ES-I3 (cell line): ENCODE measurements at regions not wholly inside any gene's neighbourhood (a gene's known extent, or its start where the extent isn't known, plus 50 kb on each side); places are given as distances from the start of the nearest gene placed in this dataset.

ENCODE experiments used
- H3K36me3 ChIP-seq: 2 replicates; pipeline ENCODE4 v1.6.1; 2013; ENCODE audit warnings: mild to moderate bottlenecking, low read length, control low read depth, moderate library complexity; ENCODE audit not compliant: insufficient read depth
- H3K4me1 ChIP-seq: 2 replicates; pipeline ENCODE4 v1.6.1; 2013; ENCODE audit warnings: mild to moderate bottlenecking, control low read depth, low read length; ENCODE audit not compliant: insufficient read depth
- H3K9ac ChIP-seq: 2 replicates; pipeline ENCODE4 v1.6.1; 2013; ENCODE audit warnings: low read depth, mild to moderate bottlenecking, low read length, moderate library complexity
- H3K9me3 ChIP-seq: 2 replicates; pipeline ENCODE4 v1.6.1; 2013; ENCODE audit warnings: mild to moderate bottlenecking, low read length, moderate library complexity; ENCODE audit not compliant: control insufficient read depth, insufficient read depth

DNA sequence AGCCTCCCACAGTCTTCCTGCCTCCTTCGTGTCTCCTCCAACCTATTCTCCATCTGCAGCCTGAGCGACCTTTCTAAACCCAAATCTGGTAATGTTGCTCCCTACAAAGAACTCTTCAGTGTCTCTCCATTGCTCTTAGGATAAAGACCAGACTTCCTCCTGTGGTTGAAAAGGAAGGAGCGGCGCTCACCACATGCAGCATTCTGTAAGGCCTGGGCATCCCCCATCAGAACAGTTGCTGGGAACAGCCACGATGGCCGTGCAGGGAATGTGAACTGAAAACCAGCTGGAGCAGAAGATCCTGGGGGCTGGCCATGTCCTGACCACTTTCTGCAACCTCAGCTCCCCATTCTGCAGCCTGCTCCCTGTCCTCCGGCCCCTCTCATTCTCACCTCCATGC, 237.8 kb upstream of the ZMIZ1 start:
- peaks cover 2% of the 10 kb centered on the region; the same call in 1 of the 2 replicates for H3K9me3 ChIP-seq
- H3K36me3 ChIP-seq: no peaks in the 10 kb centered on the region
- no peak overlapping the region for H3K9ac ChIP-seq
- no peaks in the 10 kb centered on the region; the same call in 1 of the 2 replicates for H3K4me1 ChIP-seq

DNA sequence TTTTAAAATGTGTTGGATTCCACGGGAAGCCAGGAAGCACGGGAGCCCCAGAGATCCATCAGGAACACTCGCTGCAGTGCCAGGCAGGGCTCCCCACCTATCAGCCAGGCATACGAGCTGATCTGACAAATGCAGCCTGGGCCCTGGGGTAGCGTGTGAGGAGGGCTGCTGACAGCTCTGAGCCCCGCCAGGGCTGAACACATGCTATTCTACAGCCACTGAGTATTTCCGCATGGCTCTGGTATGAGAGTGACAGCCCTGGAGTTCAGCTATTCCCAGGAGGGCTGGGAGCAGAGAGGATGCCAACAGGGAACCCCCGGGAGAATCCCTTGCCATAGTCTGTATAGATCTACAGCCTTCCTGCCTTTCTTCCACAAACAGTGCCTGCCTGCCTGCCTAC, 237.3 kb upstream of the ZMIZ1 start:
- Histone ChIP-seq H3K4me1 (no peaks in the 10 kb centered on the region; the same call in 1 of the 2 replicates), H3K9me3 (peaks cover 2% of the 10 kb centered on the region; the same call in 1 of the 2 replicates), H3K9ac (no peak overlapping the region), H3K36me3 (no peaks in the 10 kb centered on the region)

DNA sequence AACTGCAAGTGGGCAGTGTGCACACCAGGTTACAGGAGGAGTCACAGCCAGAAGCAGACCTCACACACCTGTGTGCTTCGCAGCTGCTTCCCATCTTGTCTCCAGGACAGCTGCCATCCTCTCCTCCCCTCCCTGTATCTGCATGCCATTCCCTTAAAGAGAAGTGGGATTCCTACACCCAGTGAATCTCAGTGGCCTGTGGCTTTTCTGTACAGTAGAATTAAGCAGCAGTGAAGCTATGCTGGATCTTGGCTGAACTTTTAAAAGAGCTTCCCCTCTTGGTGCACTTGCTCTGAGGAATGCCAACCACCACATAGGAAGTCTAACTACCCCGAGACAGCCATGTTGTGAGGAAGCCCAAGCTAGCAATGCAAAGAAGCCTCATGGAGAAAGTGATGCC, 236.5 kb upstream of the ZMIZ1 start:
- Histone ChIP-seq H3K9ac (no peak overlapping the region), H3K4me1 (no peaks in the 10 kb centered on the region; the same call in 1 of the 2 replicates), H3K9me3 (peaks cover 2% of the 10 kb centered on the region; the same call in 1 of the 2 replicates), H3K36me3 (no peaks in the 10 kb centered on the region)

DNA sequence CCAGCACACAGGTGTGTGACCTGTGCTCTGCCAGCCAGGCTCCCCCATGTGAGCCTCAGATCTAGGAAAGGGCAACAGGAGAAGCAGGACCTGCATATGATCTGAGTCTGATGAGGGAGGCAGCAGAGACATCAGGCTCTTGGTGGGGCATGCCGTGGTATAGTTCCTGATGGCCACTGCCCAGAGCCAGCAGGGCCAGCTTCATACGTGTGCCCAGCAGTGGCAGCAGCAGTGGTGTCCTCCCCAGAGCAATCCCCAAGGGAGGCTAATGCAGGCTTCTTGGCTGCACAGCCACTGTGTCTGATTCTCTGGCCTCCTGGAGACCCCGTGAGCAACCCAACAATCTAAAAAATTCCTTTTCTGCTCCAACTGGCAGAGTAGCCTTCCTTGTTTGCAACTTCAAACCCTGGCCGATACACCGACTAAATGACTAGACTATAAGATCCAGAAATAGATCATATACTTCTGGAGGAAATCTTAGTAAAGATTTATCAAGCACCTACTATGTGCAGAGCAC, 230.6 kb upstream of the ZMIZ1 start:
- Histone ChIP-seq H3K9ac (no peak overlapping the region), H3K4me1 (no peaks in the 10 kb centered on the region), H3K36me3 (no peaks in the 10 kb centered on the region), H3K9me3 (peaks cover 3% of the 10 kb centered on the region; the same call in 1 of the 2 replicates)

- Histone ChIP-seq H3K9me3 (peaks cover 3% of the 10 kb centered on the region; the same call in 1 of the 2 replicates), H3K9ac (no peak overlapping the region), H3K4me1 (no peaks in the 10 kb centered on the region), H3K36me3 (no peaks in the 10 kb centered on the region)
Observed at GRCh38 chr10:78843495-78843894, 225.3 kb upstream of the ZMIZ1 start.

GRCh38 chr10:78844960-78845607, 223.7 kb upstream of the ZMIZ1 start:
- Histone ChIP-seq H3K9ac (no peak overlapping the region), H3K4me1 (no peaks in the 10 kb centered on the region), H3K36me3 (no peaks in the 10 kb centered on the region), H3K9me3 (peaks cover 3% of the 10 kb centered on the region; the same call in 1 of the 2 replicates)

DNA sequence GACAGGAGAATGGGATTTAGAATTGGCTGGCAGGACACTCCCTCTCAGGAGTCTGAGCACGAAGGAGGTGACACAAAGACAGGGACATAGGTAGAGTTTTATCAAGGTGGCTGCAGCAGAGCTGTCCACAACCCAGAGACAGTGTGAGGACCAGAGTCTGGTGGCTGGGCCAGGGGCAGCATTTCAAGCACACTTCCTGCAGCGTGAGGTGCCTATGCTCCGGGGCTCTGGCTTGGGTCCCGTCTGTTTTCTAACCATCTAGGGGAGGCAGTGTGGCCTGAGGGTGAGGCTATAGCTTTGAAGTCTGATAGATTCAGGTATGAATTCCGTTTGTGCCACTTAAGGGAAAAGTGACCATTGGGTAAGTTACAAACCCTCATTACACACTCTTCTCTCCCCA, 222.7 kb upstream of the ZMIZ1 start:
- no peaks in the 10 kb centered on the region for H3K36me3 ChIP-seq
- no peak overlapping the region for H3K9ac ChIP-seq
- peaks cover 3% of the 10 kb centered on the region; the same call in 1 of the 2 replicates for H3K9me3 ChIP-seq
- H3K4me1 ChIP-seq: no peaks in the 10 kb centered on the region

DNA sequence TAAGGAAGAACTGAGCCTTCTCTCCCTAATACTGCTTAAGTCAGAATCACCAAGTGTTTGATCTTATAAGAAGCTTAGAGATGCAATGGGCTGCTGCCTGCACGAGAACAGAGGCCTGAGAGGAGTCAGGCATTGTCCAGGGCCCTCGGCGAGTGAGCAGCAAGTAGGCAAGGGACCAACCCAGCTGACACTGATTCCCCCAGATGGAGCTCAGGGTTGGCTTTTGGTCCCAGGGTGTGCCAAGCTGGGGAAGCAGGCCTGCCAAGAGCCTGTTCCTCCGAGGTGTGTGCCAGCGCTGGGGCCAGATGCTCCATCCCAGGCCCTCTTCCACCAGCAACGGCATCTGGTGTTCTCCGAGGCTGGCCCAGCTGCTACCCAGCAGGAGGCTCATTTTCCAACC, 222.0 kb upstream of the ZMIZ1 start:
- Histone ChIP-seq H3K9ac (no peak overlapping the region), H3K4me1 (peaks cover 4% of the 10 kb centered on the region; the same call in 1 of the 2 replicates), H3K36me3 (no peaks in the 10 kb centered on the region), H3K9me3 (no peaks in the 10 kb centered on the region)

DNA sequence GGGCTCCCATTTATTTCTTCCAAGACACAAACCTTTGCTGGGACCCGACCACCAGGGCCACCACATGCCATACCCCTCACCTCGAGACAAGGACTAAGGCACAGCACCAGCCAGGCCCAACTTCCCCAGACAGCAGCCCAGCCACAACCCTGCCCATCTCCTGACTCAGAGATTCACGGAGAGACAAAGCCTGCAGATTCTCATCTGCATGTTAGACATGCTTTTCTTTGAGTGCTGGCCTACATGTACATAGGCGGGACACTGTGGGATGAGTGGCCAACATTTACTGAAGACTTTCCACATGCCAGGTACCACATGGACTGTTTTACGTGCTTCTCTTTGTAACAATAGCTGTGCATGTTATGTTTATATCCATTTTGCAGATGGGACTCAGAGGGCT, 221.3 kb upstream of the ZMIZ1 start:
- Histone ChIP-seq H3K4me1 (peaks cover 5% of the 10 kb centered on the region; the same call in 1 of the 2 replicates), H3K9ac (no peak overlapping the region), H3K9me3 (no peaks in the 10 kb centered on the region), H3K36me3 (no peaks in the 10 kb centered on the region)

DNA sequence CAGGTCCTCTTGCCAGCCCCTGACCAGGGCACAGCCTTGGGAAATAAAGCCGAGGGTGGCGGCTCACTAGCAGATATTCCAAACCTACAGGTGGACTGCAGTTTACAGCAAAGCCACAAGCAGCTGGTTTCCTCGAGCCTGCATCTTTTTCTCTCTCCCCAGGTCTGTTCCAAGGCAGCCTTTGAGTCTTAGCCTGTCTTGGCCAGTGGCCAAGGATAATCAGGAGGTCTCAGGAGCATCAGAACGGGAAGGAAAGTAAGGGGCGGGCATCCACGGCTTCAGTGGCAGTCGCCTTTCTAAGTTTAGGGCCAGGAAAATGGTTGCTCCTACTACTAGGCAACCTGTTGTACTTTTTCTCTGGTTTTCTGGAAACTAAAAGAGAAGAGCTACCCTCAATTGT, 219.7 kb upstream of the ZMIZ1 start:
- Histone ChIP-seq H3K36me3 (no peaks in the 10 kb centered on the region), H3K9ac (no peak overlapping the region), H3K4me1 (peaks cover 5% of the 10 kb centered on the region; the same call in 1 of the 2 replicates), H3K9me3 (no peaks in the 10 kb centered on the region)

GRCh38 chr10:78849731-78850130, 219.0 kb upstream of the ZMIZ1 start:
- no peaks in the 10 kb centered on the region for H3K9me3 ChIP-seq
- no peak overlapping the region for H3K9ac ChIP-seq
- no peaks in the 10 kb centered on the region for H3K36me3 ChIP-seq
- H3K4me1 ChIP-seq: peaks cover 5% of the 10 kb centered on the region; the same call in 1 of the 2 replicates

DNA sequence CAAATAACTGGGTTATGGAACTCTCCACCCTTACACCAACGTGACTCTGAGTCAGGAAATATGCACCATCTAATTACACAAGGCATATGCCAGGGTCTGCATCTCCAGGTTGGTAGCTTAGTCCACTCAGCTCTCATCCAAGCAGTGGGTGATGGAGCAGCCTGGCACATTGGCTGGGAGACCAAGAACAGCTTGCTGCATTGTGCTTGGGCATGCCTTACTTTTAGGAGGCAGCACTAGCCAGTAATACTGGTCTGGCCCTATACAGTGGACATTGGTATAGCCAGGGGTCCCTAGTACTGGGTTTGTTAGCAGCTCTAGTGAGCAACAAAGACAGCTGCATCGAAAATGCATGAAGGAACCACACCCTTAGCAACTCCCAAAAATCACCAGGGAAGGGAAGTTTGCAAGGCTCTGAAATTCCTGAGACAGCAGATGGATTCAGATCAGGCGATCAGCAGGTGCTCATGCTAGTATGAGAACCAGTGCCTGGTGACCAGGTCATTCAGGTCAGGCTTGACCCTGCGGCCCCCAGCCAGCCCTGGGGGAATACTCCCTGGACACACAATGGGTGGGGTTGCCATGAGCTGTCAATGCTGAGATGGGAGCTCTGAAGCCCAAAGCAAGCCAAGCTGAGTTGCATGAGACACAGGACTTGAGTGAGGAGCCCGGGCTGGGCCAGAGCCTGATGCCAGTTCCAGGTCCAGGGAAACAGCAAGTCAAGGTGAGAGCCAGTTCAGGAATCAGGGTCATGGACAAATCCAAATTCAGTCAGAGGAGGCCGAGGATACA, 217.9 kb upstream of the ZMIZ1 start:
- H3K36me3 ChIP-seq: no peaks in the 10 kb centered on the region
- no peaks in the 10 kb centered on the region for H3K9me3 ChIP-seq
- H3K4me1 ChIP-seq: peaks cover 5% of the 10 kb centered on the region; the same call in 1 of the 2 replicates
- H3K9ac ChIP-seq: no peak overlapping the region

DNA sequence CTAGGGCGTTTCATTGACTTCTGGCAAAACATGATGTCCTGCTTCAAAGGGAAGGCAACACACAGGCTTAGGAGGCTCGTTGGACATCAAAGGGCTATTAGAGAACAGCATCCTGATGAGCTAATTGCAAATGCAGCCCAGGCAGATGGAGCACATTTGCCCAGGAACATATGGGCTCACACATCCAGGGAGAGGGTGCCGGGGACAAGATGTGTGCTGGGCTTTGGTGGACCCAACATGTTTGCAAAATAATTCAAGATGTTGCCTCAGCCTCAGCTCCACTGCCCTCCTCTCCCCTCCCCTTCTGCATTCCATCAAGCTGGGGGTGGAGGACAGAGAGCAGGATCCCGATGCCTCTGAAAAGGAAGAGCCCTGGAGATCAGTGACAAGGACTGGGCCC, 217.1 kb upstream of the ZMIZ1 start:
- Histone ChIP-seq H3K9ac (no peak overlapping the region), H3K9me3 (no peaks in the 10 kb centered on the region), H3K36me3 (no peaks in the 10 kb centered on the region), H3K4me1 (peaks cover 5% of the 10 kb centered on the region; the same call in 1 of the 2 replicates)

- Histone ChIP-seq H3K4me1 (peaks cover 5% of the 10 kb centered on the region; the same call in 1 of the 2 replicates), H3K36me3 (no peaks in the 10 kb centered on the region), H3K9ac (no peak overlapping the region), H3K9me3 (no peaks in the 10 kb centered on the region)
Observed at GRCh38 chr10:78852466-78853240, 216.1 kb upstream of the ZMIZ1 start.
